Muscle of leg (tissue), 3 donors: ENCODE measurements at regions not wholly inside any gene's neighbourhood (a gene's known extent, or its start where the extent isn't known, plus 50 kb on each side); places are given as distances from the start of the nearest gene placed in this dataset.

Source experiments
- DNase-seq: peaks from one replicate; pipeline ENCODE4 v3.0.0; 2013
- H3K27ac ChIP-seq: one replicate; pipeline ENCODE4 v1.5.1; 2013; ENCODE audit warnings: mild to moderate bottlenecking, low read length, control low read depth
- H3K27me3 ChIP-seq: one replicate; pipeline ENCODE4 v1.6.1; 2013; ENCODE audit warnings: low read length; ENCODE audit not compliant: control insufficient read depth, insufficient read depth
- H3K36me3 ChIP-seq: one replicate; pipeline ENCODE4 v1.6.1; 2013; ENCODE audit warnings: low read length; ENCODE audit not compliant: control insufficient read depth, insufficient read depth
- H3K4me1 ChIP-seq: one replicate; pipeline ENCODE4 v1.6.1; 2013; ENCODE audit warnings: low read length; ENCODE audit not compliant: control insufficient read depth, insufficient read depth
- H3K4me3 ChIP-seq: one replicate; pipeline ENCODE4 v1.5.1; 2013; ENCODE audit warnings: low read length, control low read depth
- H3K9me3 ChIP-seq: replicated peaks from 2 replicates; pipeline ENCODE4 v1.6.1; 2013; ENCODE audit warnings: low read depth, low read length; ENCODE audit not compliant: control insufficient read depth
- WGBS: methylation state at CpG from one replicate; pipeline ENCODE4 v1.1.5; 2013; ENCODE audit warnings: missing lambda C conversion rate; ENCODE audit not compliant: insufficient coverage; 5-methylcytosine and 5-hydroxymethylcytosine counted together

DNA sequence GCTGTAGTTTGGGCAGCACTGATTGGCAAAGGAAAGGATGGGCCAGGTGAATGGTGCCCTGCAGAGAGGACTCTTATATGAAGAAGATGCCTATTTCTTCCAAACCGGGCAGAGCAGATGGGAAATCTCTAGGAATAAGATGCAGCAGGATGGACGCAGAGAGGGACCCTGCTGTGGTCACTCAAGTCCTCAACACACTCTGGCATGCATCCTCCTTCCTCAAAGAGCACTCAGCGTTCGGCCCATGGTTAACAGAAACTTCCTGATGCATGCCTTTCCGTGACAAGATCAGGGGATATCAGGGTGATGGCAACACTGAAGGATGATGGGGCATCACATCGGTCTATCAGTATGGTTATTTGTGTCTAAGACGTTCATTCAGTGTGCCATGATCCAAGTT lies 232.7 kb downstream of the TTC32 start:
- Histone ChIP-seq H3K4me3 (no peak overlapping the region), H3K27me3 (peaks cover 2% of the 10 kb centered on the region), H3K4me1 (peaks cover 11% of the 10 kb centered on the region), H3K9me3 (no peaks in the 10 kb centered on the region), H3K36me3 (no peaks in the 10 kb centered on the region), H3K27ac (no peak overlapping the region)
- DNase-seq = no peak
- WGBS = 79% methylated on average over 3 of the region's 7 CpGs

DNA sequence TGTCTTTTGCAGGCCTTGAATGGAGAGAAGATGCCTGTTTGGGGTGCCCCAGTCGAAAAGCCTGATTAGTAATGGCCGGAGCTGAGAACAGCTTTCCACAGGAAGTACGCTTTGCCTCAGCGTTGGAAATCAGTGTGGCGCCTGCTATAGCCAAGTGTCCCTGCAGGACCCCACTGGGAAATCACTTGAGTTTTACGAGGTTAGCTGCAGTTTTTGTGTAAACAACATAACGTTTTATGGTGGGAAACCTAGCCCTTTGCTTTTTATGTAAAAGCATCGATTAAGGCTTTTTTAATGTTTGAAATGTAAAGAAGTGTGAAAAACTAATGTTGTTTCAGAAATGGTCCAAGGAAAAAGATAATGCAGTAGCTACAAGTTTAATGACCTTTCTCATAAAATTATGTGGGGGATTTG lies 234.2 kb downstream of the TTC32 start:
- Histone ChIP-seq H3K4me1 (peaks cover 4% of the 10 kb centered on the region), H3K27ac (no peak overlapping the region), H3K4me3 (no peak overlapping the region), H3K36me3 (no peaks in the 10 kb centered on the region), H3K9me3 (no peaks in the 10 kb centered on the region), H3K27me3 (peaks cover 2% of the 10 kb centered on the region)
- 26% methylated on average over 8 of the region's 8 CpGs for WGBS
- peak; percentile 39 for DNase-seq

DNA sequence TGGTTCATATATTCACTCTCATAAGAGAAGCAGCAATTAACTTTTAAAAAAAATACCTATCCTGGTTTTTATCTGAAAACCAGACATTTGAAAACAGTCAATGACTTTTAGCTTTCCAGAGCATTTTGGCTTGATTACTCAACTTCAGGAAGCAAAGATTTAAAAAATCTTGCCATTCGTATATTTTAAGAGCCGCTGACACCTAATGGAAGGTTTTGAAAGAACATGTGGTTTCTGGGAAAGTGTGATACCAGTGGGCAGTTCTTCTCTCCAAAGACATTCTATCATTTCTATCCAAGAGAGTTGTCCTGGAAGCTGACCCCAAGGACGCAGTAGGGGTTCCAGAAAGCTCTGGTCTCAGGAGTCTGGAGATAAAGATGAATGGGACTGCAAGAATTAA lies 234.7 kb downstream of the TTC32 start:
- DNase-seq = peak; percentile 83
- peaks cover under 1% of the 10 kb centered on the region for H3K27me3 ChIP-seq
- H3K4me3 ChIP-seq = no peak overlapping the region
- H3K36me3 ChIP-seq = no peaks in the 10 kb centered on the region
- H3K9me3 ChIP-seq = no peaks in the 10 kb centered on the region
- no peak overlapping the region for H3K27ac ChIP-seq
- H3K4me1 ChIP-seq = peaks cover 4% of the 10 kb centered on the region
- WGBS = no CpG with 5 or more reads among the region's 3 CpGs

DNA sequence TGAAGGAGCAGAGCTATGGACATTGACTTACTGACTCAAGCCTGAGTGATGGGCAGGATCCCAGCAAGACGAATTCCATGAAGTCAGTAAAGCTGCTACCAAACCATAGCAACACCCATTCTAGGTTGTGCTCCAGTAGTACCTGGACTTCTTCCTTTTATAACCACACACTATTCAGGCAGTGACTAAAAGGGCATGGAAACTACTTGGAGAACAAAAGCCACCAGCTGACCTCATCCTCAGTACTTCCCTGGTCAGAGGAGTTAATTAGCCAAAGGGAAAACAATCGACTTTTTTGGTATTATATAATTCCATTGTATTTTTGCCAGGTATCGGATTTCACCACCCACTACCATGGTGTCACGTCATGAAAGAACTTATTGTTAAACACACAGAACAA lies 237.1 kb downstream of the TTC32 start:
- Histone ChIP-seq H3K36me3 (no peaks in the 10 kb centered on the region), H3K27me3 (no peaks in the 10 kb centered on the region), H3K4me3 (no peak overlapping the region), H3K9me3 (no peaks in the 10 kb centered on the region), H3K4me1 (peaks cover 4% of the 10 kb centered on the region), H3K27ac (no peak overlapping the region)
- no peak for DNase-seq
- 60% methylated on average over 2 of the region's 4 CpGs for WGBS

DNA sequence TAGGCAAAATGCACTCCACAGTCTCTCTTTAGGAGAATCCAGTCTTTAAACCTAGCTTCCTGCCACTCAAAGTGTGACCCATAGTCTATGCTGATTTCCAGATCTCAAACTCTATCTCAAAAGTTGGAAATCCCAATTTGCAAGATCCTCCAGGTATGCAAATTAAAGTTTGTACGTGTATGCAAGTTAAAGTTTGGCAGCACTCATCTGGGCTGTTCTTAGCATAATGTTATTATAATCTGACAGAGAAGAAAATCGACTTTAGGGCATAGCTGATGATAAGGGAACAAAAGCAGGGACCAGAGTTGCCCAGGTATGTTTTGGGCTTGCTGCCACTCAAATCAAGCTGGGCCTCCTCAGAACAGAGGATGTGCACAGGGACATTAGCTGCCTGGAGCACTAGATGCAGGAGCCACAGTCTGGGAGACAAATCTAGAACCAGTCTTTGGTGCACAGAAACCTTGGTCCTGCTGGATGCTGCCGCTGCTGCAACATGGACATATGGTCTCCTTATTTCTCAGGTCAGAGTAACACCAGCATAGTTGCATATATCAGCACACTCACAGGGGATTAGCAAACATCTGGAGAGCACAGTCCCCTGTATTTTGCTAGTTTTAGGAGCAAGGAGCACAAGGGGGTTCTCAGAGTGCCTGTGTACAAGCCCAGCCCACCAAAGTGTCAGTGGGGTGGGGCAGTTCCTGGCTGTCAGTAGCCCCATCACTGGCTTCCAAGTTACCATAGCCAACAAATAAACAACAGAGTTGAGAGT lies 242.6 kb downstream of the TTC32 start:
- no peak for DNase-seq
- 50% methylated on average over 1 of the region's 3 CpGs for WGBS
- H3K27ac ChIP-seq = no peak overlapping the region
- no peak overlapping the region for H3K4me3 ChIP-seq
- H3K27me3 ChIP-seq = no peaks in the 10 kb centered on the region
- H3K4me1 ChIP-seq = no peaks in the 10 kb centered on the region
- no peaks in the 10 kb centered on the region for H3K9me3 ChIP-seq
- no peaks in the 10 kb centered on the region for H3K36me3 ChIP-seq

DNA sequence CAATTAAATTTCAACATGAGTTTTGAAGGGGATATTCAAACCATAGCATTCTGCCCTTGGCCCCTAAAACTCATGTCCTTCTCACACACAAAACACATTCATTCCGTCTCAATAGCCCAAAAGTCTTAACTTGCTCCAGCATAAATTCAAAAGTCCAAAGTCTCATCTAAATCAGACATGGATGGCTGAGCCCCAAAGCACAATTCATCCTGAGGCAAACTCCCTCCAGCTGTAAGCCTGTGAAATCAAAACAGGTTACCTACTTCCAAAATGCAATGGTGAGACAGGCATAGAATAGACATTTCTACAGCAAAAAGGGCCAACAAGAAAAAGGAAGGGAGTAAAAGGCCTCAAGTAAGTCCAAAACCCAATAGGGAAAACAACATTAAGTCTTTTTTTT lies 245.8 kb downstream of the TTC32 start:
- H3K36me3 ChIP-seq = no peaks in the 10 kb centered on the region
- H3K4me3 ChIP-seq = no peak overlapping the region
- DNase-seq = no peak
- H3K4me1 ChIP-seq = no peaks in the 10 kb centered on the region
- H3K9me3 ChIP-seq = no peaks in the 10 kb centered on the region
- H3K27me3 ChIP-seq = no peaks in the 10 kb centered on the region
- 100% methylated on average over 1 of the region's 1 CpG for WGBS
- H3K27ac ChIP-seq = no peak overlapping the region

DNA sequence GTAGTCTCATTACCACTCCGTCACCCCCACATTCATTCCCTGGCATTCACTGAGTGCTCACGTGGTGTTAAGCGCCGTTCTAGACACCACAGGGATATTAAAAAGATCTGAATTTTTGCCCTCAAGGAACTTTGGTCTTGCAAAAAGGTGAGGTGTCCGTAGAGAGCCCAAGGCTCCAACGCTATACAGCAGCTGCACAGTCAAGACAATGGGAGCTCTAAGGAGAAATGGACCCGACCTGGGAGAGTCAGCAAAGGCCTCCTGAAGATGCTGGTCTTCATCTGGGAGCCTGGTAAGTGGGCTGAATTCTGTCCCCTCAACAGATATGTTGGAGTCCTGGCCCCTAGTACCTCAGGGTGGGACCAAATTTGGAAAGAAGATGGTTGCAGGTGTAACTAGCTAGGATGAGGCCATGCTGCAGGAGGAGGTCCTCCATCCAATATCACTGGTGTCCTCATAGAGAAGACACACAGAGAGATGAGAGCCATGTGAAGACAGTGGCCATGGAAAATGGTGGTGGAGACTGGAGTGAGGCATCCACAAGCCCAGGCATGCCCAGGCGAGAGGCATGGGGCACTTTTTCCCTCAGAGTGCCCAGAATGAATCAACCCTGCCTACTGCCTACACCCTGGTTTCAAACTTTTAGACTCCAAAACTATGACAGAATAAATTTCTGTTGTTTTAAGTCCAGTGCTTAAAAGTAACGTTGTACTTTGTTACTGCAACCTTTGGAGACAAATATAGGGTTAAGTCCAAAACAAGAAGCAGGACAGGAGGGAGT lies 247.3 kb downstream of the TTC32 start:
- H3K27ac ChIP-seq = no peak overlapping the region
- no peaks in the 10 kb centered on the region for H3K36me3 ChIP-seq
- H3K9me3 ChIP-seq = no peaks in the 10 kb centered on the region
- H3K4me3 ChIP-seq = no peak overlapping the region
- DNase-seq = no peak
- no peaks in the 10 kb centered on the region for H3K4me1 ChIP-seq
- 87% methylated on average over 3 of the region's 9 CpGs for WGBS
- no peaks in the 10 kb centered on the region for H3K27me3 ChIP-seq

DNA sequence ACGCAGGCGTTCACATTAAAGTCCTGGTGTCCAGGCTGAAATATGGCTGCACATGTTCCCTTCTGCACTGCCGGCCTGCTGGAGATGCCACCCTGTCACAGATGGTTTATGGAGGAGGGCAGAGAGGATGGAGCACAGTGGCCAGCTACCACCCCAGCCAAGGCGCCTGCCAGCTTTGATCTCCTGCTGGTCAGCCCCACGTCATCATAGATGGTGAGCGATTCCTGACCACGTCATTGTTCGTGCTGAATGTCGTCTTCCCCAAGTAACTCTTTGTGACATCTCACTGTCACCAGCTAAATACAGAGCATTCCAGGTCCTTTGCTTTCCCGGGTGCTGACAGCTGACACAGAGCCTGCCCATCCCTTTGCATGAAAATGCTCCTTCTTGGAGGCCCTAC lies 248.3 kb downstream of the TTC32 start:
- no peaks in the 10 kb centered on the region for H3K27me3 ChIP-seq
- no peaks in the 10 kb centered on the region for H3K4me1 ChIP-seq
- WGBS = 73% methylated on average over 10 of the region's 10 CpGs
- DNase-seq = no peak
- H3K4me3 ChIP-seq = no peak overlapping the region
- no peaks in the 10 kb centered on the region for H3K9me3 ChIP-seq
- H3K27ac ChIP-seq = no peak overlapping the region
- no peaks in the 10 kb centered on the region for H3K36me3 ChIP-seq

DNA sequence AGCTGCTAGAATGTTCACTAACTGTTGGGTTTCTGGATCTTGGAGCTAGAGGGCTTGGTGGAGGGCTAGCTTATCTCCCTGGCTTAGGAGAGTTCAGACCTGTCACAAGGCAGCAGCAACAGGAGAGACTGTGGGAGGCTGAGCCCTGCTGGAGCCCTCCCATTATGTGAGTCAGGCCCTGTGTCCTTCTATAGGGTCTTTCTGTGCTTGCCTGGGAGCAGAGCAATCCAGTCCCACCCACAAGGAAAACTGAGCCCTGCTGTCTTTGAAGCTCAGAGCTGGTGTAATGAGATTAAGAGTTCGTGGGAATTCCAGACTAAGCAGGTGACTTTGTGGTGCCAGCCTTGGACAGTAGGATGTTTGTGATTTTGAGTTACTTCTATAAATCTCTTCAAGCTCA lies 249.0 kb downstream of the TTC32 start:
- H3K36me3 ChIP-seq = no peaks in the 10 kb centered on the region
- no peaks in the 10 kb centered on the region for H3K9me3 ChIP-seq
- no peaks in the 10 kb centered on the region for H3K27me3 ChIP-seq
- H3K4me1 ChIP-seq = no peaks in the 10 kb centered on the region
- H3K4me3 ChIP-seq = no peak overlapping the region
- H3K27ac ChIP-seq = no peak overlapping the region
- WGBS = no CpG with 5 or more reads among the region's 1 CpG
- no peak for DNase-seq

DNA sequence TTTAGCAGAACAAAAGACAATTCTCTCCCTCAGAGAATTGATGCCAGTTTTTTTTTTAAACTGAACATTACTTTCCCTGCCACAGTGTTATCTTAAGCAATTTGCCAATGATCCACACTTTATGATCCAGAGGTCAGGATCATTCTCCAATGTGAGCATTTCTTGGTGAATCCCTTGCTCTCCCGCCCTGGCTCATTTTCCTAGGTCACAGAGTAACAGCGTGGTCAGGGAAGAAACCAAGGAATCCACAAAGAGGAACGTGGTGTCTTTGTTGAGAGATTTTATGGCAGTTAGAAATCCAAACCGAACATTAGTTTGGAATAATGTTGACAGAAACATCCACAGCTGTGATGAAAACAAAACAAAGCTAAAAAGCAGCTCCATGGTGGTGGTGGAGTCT lies 250.3 kb downstream of the TTC32 start:
- DNase-seq = no peak
- H3K36me3 ChIP-seq = no peaks in the 10 kb centered on the region
- H3K9me3 ChIP-seq = no peaks in the 10 kb centered on the region
- no peaks in the 10 kb centered on the region for H3K27me3 ChIP-seq
- WGBS = no CpG with 5 or more reads among the region's 4 CpGs
- H3K4me1 ChIP-seq = no peaks in the 10 kb centered on the region
- no peak overlapping the region for H3K4me3 ChIP-seq
- H3K27ac ChIP-seq = no peak overlapping the region
